Keratinocyte (primary cell): ENCODE measurements at regions not wholly inside any gene's neighbourhood (a gene's known extent, or its start where the extent isn't known, plus 50 kb on each side); places are given as distances from the start of the nearest gene placed in this dataset.

Experiments used
- DNase-seq: peaks from one replicate; pipeline ENCODE4 v3.0.0-alpha.2; 2011; ENCODE audit warnings: low read depth, missing footprints, low spot score
- FAIRE-seq: peaks from 2 replicates; lab custom pipeline; 2011; peaks lifted over from hg19 to GRCh38; lab: Jason Lieb, UNC
- H2AFZ ChIP-seq: 2 replicates; pipeline ENCODE4 v1.6.0; 2012; ENCODE audit warnings: low read length, control low read depth, inconsistent platforms; ENCODE audit not compliant: control insufficient read depth
- H3K27ac ChIP-seq: 2 replicates; pipeline ENCODE4 v1.5.1; 2011; ENCODE audit warnings: low read length; ENCODE audit not compliant: control insufficient read depth, insufficient read depth
- H3K27me3 ChIP-seq: 3 replicates; pipeline ENCODE4 v1.6.0; 2011; ENCODE audit warnings: low read length; ENCODE audit not compliant: control insufficient read depth, insufficient read depth; ENCODE audit errors: extremely low read depth
- H3K36me3 ChIP-seq, 2 experiments: 2 replicates in 1 of 2; 3 replicates in 1 of 2; pipeline ENCODE4 v1.5.1; 2011; ENCODE audit warnings: low read length in 2 of 2, mild to moderate bottlenecking in 1 of 2; ENCODE audit not compliant: control insufficient read depth in 2 of 2, insufficient read depth in 2 of 2; ENCODE audit errors: extremely low read depth in 1 of 2
- H3K4me1 ChIP-seq: 3 replicates; pipeline ENCODE4 v1.5.1; 2011; ENCODE audit warnings: low read length; ENCODE audit not compliant: control insufficient read depth, insufficient read depth; ENCODE audit errors: extremely low read depth
- H3K4me2 ChIP-seq: 3 replicates; pipeline ENCODE4 v1.6.0; 2011; ENCODE audit warnings: low read depth, low read length; ENCODE audit not compliant: control insufficient read depth, insufficient read depth; ENCODE audit errors: extremely low read depth
- H3K4me3 ChIP-seq, 3 experiments: fragments of 200-600 bp in 1 of 3; sonication (generic) in 1 of 3; 2 replicates in 2 of 3; 3 replicates in 1 of 3; pipeline ENCODE4 v1.5.1; 2011 to 2016; ENCODE audit warnings: low read length in 3 of 3, mild to moderate bottlenecking in 3 of 3, control low read depth in 2 of 3, inconsistent platforms in 1 of 3, low read depth in 1 of 3, mixed read lengths in 1 of 3, mixed run types in 1 of 3, moderate library complexity in 1 of 3; ENCODE audit not compliant: control insufficient read depth in 2 of 3, insufficient read depth in 2 of 3; ENCODE audit errors: extremely low read depth in 1 of 3
- H3K79me2 ChIP-seq: 2 replicates; pipeline ENCODE4 v1.6.0; 2012; ENCODE audit warnings: low read length; ENCODE audit not compliant: control insufficient read depth, insufficient read depth
- H3K9ac ChIP-seq: 3 replicates; pipeline ENCODE4 v1.6.0; 2011; ENCODE audit warnings: low read length; ENCODE audit not compliant: control insufficient read depth, insufficient read depth; ENCODE audit errors: extremely low read depth
- H3K9me1 ChIP-seq: 3 replicates; pipeline ENCODE4 v1.6.0; 2011; ENCODE audit warnings: low read length; ENCODE audit not compliant: control insufficient read depth, insufficient read depth; ENCODE audit errors: extremely low read depth
- H3K9me3 ChIP-seq: 2 replicates; pipeline ENCODE4 v1.5.1; 2012; ENCODE audit warnings: low read depth, low read length; ENCODE audit not compliant: control insufficient read depth
- H4K20me1 ChIP-seq: 3 replicates; pipeline ENCODE4 v1.6.0; 2011; ENCODE audit warnings: low read length; ENCODE audit not compliant: control insufficient read depth, insufficient read depth; ENCODE audit errors: extremely low read depth
- EZH2 ChIP-seq: IDR thresholded peaks from one replicate; pipeline ENCODE4 v1.6.1; 2012; ENCODE audit warnings: inconsistent platforms, mild to moderate bottlenecking, low read length, moderate library complexity
- dilution Hi-C: fragments of 300-500 bp; cut with MboI; formaldehyde crosslinking; loops from one replicate; pipeline ENCODE4 v1.7.0; 2020; ENCODE audit warnings: low sequenced_read_pairs; ENCODE audit not compliant: extremely low pct_ligation_motif_present
- TF ChIP-seq, protein P1 (sequence below), 3 experiments: IDR thresholded peaks in 1 of 3; conservative IDR thresholded peaks in 1 of 3; optimal IDR thresholded peaks in 1 of 3; 2 replicates in 2 of 3; 3 replicates in 1 of 3; pipeline versions ENCODE3 to v1.5.1; 2011; ENCODE audit warnings: low read length in 3 of 3, mild to moderate bottlenecking in 3 of 3, moderate library complexity in 2 of 3, control low read depth in 1 of 3, inconsistent platforms in 1 of 3; ENCODE audit not compliant: insufficient read depth in 2 of 3; ENCODE audit errors: extremely low read depth in 1 of 3

DNA sequence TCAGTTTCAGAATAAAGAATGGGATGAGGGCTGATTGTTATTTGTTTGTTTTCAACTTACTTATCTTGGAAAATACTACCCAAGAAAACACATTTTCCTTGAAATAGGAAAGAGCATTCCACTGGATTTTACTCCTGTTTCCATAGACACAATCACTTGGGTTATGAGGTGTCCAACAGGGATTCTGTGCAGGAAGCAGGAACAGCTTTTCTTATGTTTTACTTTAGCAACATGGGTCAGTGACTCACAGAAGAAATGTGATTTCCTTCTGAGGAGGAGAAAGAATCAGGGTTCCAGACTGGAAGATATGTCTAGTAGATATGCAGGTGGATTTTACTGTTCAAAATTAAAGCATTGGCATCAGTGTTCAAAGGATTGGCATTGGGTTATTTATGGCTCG, 180.8 kb upstream of the GPC6 start:
- H3K27me3 ChIP-seq, result no peaks in the 10 kb centered on the region
- FAIRE-seq (no peak), DNase-seq (no peak)
- TF ChIP-seq, protein P1, sequence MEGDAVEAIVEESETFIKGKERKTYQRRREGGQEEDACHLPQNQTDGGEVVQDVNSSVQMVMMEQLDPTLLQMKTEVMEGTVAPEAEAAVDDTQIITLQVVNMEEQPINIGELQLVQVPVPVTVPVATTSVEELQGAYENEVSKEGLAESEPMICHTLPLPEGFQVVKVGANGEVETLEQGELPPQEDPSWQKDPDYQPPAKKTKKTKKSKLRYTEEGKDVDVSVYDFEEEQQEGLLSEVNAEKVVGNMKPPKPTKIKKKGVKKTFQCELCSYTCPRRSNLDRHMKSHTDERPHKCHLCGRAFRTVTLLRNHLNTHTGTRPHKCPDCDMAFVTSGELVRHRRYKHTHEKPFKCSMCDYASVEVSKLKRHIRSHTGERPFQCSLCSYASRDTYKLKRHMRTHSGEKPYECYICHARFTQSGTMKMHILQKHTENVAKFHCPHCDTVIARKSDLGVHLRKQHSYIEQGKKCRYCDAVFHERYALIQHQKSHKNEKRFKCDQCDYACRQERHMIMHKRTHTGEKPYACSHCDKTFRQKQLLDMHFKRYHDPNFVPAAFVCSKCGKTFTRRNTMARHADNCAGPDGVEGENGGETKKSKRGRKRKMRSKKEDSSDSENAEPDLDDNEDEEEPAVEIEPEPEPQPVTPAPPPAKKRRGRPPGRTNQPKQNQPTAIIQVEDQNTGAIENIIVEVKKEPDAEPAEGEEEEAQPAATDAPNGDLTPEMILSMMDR (optimal IDR thresholded peaks at IDR 0.05 in 1 of 3, IDR thresholded peaks at IDR 0.05 in 1 of 3, conservative IDR thresholded peaks at IDR 0.05 in 1 of 3; ENCODE audit: extremely low read depth in 1 of 3, insufficient read depth in 2 of 3, low read length in 3 of 3), result no peak
- TF ChIP-seq EZH2, result no peak
- H3K9me1 ChIP-seq, result no peaks in the 10 kb centered on the region
- no peaks in the 10 kb centered on the region for H3K4me1 ChIP-seq
- H2AFZ ChIP-seq, result no peak overlapping the region
- no peak overlapping the region for H3K4me3 ChIP-seq
- no peaks in the 10 kb centered on the region for H3K79me2 ChIP-seq
- H3K36me3 ChIP-seq, result no peaks in the 10 kb centered on the region
- dilution Hi-C loops, result no loop called here
- H3K9me3 ChIP-seq, result no peaks in the 10 kb centered on the region
- H4K20me1 ChIP-seq, result no peaks in the 10 kb centered on the region
- H3K9ac ChIP-seq, result no peak overlapping the region
- no peak overlapping the region for H3K4me2 ChIP-seq
- no peak overlapping the region for H3K27ac ChIP-seq

DNA sequence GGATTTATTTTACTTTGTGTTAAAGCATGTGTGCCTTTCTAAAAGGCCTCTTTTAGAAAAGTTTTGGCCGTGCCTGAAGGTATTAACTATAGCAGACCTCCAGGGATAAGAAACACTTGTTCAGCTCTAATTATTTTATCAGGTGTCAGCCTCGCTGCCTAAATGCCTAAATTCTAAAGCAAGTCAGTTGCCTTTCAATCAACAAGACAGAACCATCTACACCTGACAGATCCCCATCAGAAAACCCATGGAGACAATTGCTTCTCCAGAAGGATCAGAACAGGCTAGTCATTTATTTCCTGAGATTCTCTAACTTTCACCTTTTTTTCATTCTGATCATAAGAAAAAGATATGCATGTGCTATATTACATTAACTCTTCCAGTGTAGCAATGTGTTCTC, 171.4 kb upstream of the GPC6 start:
- Histone ChIP-seq H3K9me1 (no peaks in the 10 kb centered on the region), H3K79me2 (no peaks in the 10 kb centered on the region), H3K27me3 (no peaks in the 10 kb centered on the region), H3K36me3 (no peaks in the 10 kb centered on the region), H4K20me1 (no peaks in the 10 kb centered on the region), H2AFZ (no peak overlapping the region), H3K9me3 (no peaks in the 10 kb centered on the region), H3K4me2 (no peak overlapping the region), H3K9ac (no peak overlapping the region), H3K4me1 (no peaks in the 10 kb centered on the region), H3K4me3 (no peak overlapping the region), H3K27ac (no peak overlapping the region)
- dilution Hi-C loops, result no loop called here
- DNase-seq, result no peak
- no peak for FAIRE-seq
- no peak for TF ChIP-seq EZH2
- TF ChIP-seq, protein P1 (optimal IDR thresholded peaks at IDR 0.05 in 1 of 3, IDR thresholded peaks at IDR 0.05 in 1 of 3, conservative IDR thresholded peaks at IDR 0.05 in 1 of 3; ENCODE audit: extremely low read depth in 1 of 3, insufficient read depth in 2 of 3, low read length in 3 of 3), result no peak
